Mucosa of stomach (tissue), 1 donor: ENCODE measurements at regions not wholly inside any gene's neighbourhood (a gene's known extent, or its start where the extent isn't known, plus 50 kb on each side); places are given as distances from the start of the nearest gene placed in this dataset.
"Not testable (repeated sequence)": the region's sequence is repeated elsewhere in the genome, so short reads cannot be mapped to it uniquely, and the experiment has no call there.

ENCODE experiments used
- H3K27me3 ChIP-seq: one replicate; pipeline ENCODE4 v1.7.0; 2013; ENCODE audit warnings: mild to moderate bottlenecking, low read length; ENCODE audit not compliant: control insufficient read depth, insufficient read depth
- H3K36me3 ChIP-seq: one replicate; pipeline ENCODE4 v1.7.0; 2013; ENCODE audit warnings: low read length; ENCODE audit not compliant: control insufficient read depth, insufficient read depth
- H3K4me1 ChIP-seq: one replicate; pipeline ENCODE4 v1.7.0; 2013; ENCODE audit warnings: mild to moderate bottlenecking, low read length; ENCODE audit not compliant: control insufficient read depth, insufficient read depth
- H3K4me3 ChIP-seq: one replicate; pipeline ENCODE4 v1.7.0; 2013; ENCODE audit warnings: low read length
- H3K9ac ChIP-seq: one replicate; pipeline ENCODE4 v1.7.0; 2013; ENCODE audit warnings: mild to moderate bottlenecking, low read length, moderate library complexity
- H3K9me3 ChIP-seq: one replicate; pipeline ENCODE4 v1.7.0; 2013; ENCODE audit warnings: mild to moderate bottlenecking, low read length, moderate library complexity; ENCODE audit not compliant: control insufficient read depth
- donor health status: Pancreatic carcinoma.

DNA sequence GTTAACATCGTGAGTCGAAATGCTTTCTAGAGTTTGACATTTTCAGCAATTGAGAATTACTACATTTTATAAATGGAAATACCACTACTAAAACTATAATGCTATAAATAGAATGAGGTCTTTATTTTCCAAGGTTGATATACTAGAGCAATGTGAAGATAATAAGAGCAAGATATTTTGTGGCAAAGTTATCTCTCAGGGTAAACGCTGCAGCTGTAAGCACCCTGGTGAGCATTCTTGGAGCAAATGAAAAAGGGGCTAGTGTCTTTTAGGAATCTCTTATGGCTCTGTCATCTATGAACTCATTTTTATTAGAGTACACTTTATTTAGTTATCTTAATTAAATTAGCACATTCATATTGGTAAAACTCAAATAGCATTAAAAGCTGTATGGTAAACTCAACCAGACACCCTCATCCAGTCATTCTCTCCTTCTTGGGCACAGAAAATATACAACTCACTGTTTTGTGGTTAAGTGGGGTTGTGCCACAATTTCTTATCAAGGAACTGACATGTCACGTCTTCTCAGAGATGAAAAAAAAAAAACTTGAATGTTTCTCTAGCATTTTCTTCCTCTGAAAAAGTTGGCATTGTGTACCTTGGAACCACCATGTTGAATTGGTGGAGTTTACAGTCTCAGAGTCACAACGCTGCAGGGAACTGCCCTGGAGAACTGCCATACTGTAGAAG is 289.5 kb upstream of the PFKP start:
- Histone ChIP-seq H3K4me3 (no peak overlapping the region), H3K4me1 (no peaks in the 10 kb centered on the region), H3K27me3 (no peaks in the 10 kb centered on the region), H3K9me3 (no peaks in the 10 kb centered on the region), H3K36me3 (no peaks in the 10 kb centered on the region), H3K9ac (no peak overlapping the region)

- H3K27me3 ChIP-seq: no peaks in the 10 kb centered on the region
- H3K36me3 ChIP-seq: no peaks in the 10 kb centered on the region
- H3K4me3 ChIP-seq: no peak overlapping the region
- no peaks in the 10 kb centered on the region for H3K9me3 ChIP-seq
- H3K4me1 ChIP-seq: no peaks in the 10 kb centered on the region
- H3K9ac ChIP-seq: no peak overlapping the region
Observed at GRCh38 chr10:2772816-2773631, 294.3 kb upstream of the PFKP start.

- H3K4me1 ChIP-seq: no peaks in the 10 kb centered on the region
Observed at GRCh38 chr10:2772135-2772534, 295.2 kb upstream of the PFKP start.

GRCh38 chr10:2767293-2767692 is 300.1 kb upstream of the PFKP start:
- not testable (repeated sequence) for H3K27me3 ChIP-seq, H3K4me1 ChIP-seq, H3K9me3 ChIP-seq, H3K4me3 ChIP-seq, H3K36me3 ChIP-seq, H3K9ac ChIP-seq

More at GRCh38 chr10:2772135-2772534, 295.2 kb upstream of the PFKP start:
- no peak overlapping the region for H3K9ac ChIP-seq
- no peaks in the 10 kb centered on the region for H3K27me3 ChIP-seq
- no peaks in the 10 kb centered on the region for H3K36me3 ChIP-seq
- no peak overlapping the region for H3K4me3 ChIP-seq
- no peaks in the 10 kb centered on the region for H3K9me3 ChIP-seq

GRCh38 chr10:2761971-2762370 is 305.4 kb upstream of the PFKP start:
- Histone ChIP-seq H3K9me3 (no peaks in the 10 kb centered on the region), H3K27me3 (no peaks in the 10 kb centered on the region), H3K4me1 (no peaks in the 10 kb centered on the region)

GRCh38 chr10:2761311-2761710 is 306.0 kb upstream of the PFKP start:
- H3K9me3 ChIP-seq: no peaks in the 10 kb centered on the region
- no peak overlapping the region for H3K4me3 ChIP-seq
- no peak overlapping the region for H3K9ac ChIP-seq
- no peaks in the 10 kb centered on the region for H3K36me3 ChIP-seq
- H3K27me3 ChIP-seq: no peaks in the 10 kb centered on the region
- H3K4me1 ChIP-seq: no peaks in the 10 kb centered on the region

More at GRCh38 chr10:2761971-2762370, 305.4 kb upstream of the PFKP start:
- H3K36me3 ChIP-seq: no peaks in the 10 kb centered on the region
- no peak overlapping the region for H3K9ac ChIP-seq
- H3K4me3 ChIP-seq: no peak overlapping the region

DNA sequence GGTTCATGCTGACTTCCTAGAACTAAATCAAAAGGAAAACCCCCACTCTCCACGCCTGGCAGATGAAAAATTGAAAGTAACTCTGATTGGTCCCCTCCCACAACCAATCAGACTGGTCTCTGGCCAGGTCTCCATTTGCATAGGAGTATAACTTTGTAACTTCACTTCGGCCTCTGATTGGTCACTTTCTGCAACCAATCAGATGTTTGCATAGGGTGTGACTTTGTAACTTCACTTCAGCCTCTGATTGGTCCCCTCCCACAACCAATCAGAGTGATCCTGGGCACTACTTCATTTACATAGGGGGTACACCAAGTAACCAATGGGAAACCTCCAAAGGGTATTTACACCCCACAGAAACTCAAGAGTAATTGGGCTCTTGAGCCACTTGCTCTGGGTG is 306.6 kb upstream of the PFKP start:
- H3K9me3 ChIP-seq: no peaks in the 10 kb centered on the region
- no peaks in the 10 kb centered on the region for H3K36me3 ChIP-seq
- H3K4me1 ChIP-seq: no peaks in the 10 kb centered on the region
- H3K4me3 ChIP-seq: no peak overlapping the region
- no peaks in the 10 kb centered on the region for H3K27me3 ChIP-seq
- H3K9ac ChIP-seq: no peak overlapping the region

DNA sequence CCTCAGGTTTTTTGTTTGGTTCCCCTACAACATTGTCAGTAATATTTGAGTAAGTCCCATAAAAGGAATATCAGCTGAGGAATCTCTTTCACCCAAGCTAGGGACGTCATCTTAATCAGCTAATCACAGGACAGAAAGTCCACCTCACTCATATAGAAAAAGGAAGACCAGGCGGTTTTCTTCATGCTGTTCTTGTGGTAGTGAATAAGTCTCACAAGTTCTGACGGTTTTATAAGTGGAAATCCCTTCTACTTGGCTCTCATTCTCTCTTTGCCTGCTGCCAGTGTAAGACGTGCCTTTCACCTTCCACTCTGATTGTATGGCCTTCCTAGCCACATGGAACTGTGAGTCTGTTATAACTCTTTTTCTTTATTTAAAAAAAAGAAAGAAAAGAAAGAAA is 308.1 kb upstream of the PFKP start:
- H3K9me3 ChIP-seq: no peaks in the 10 kb centered on the region
- no peaks in the 10 kb centered on the region for H3K4me1 ChIP-seq
- no peaks in the 10 kb centered on the region for H3K36me3 ChIP-seq
- no peaks in the 10 kb centered on the region for H3K27me3 ChIP-seq
- H3K4me3 ChIP-seq: no peak overlapping the region
- no peak overlapping the region for H3K9ac ChIP-seq

- H3K4me3 ChIP-seq: no peak overlapping the region
- no peaks in the 10 kb centered on the region for H3K27me3 ChIP-seq
Observed at GRCh38 chr10:2754943-2755342, 312.4 kb upstream of the PFKP start.

GRCh38 chr10:2748287-2748686 is 319.1 kb upstream of the PFKP start:
- Histone ChIP-seq H3K9ac (no peak overlapping the region), H3K4me1 (no peaks in the 10 kb centered on the region), H3K36me3 (no peaks in the 10 kb centered on the region), H3K4me3 (no peak overlapping the region), H3K9me3 (no peaks in the 10 kb centered on the region), H3K27me3 (no peaks in the 10 kb centered on the region)

More at GRCh38 chr10:2754943-2755342, 312.4 kb upstream of the PFKP start:
- Histone ChIP-seq H3K9ac (no peak overlapping the region), H3K4me1 (no peaks in the 10 kb centered on the region), H3K36me3 (no peaks in the 10 kb centered on the region), H3K9me3 (no peaks in the 10 kb centered on the region)

- Histone ChIP-seq H3K36me3 (no peaks in the 10 kb centered on the region), H3K4me3 (no peak overlapping the region), H3K4me1 (no peaks in the 10 kb centered on the region), H3K27me3 (no peaks in the 10 kb centered on the region), H3K9me3 (no peaks in the 10 kb centered on the region), H3K9ac (no peak overlapping the region)
Observed at GRCh38 chr10:2746638-2747037, 320.7 kb upstream of the PFKP start.

DNA sequence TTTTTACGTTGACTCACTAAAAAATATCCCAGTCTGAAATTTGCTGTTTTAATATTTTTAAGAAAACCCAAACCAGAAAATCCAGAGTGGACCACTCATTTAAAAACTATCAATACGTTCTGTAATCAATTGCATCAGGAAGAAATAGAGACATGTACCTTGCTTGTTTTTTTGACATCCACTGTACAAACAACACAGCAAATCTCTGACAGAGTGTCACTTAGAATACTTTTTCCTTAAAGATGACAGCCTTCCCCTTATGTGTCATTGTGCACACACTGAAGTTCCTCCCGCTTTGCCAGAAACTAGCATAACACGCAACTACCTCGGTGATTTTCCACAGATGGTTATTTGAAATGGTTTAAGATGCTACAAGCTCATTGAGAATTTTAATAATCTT is 321.7 kb upstream of the PFKP start:
- Histone ChIP-seq H3K27me3 (no peaks in the 10 kb centered on the region), H3K4me3 (no peak overlapping the region), H3K4me1 (no peaks in the 10 kb centered on the region), H3K9ac (no peak overlapping the region), H3K36me3 (no peaks in the 10 kb centered on the region), H3K9me3 (no peaks in the 10 kb centered on the region)
